NT2/D1 (cell line): ENCODE measurements at regions not wholly inside any gene's neighbourhood (a gene's known extent, or its start where the extent isn't known, plus 50 kb on each side); places are given as distances from the start of the nearest gene placed in this dataset.

Experiments
- DNase-seq: peaks from one replicate; pipeline ENCODE4 v3.0.0-alpha.2; 2011; ENCODE audit warnings: low read depth, low spot score
- H3K27me3 ChIP-seq: 2 replicates; pipeline ENCODE4 v1.6.0; 2011; ENCODE audit warnings: mild to moderate bottlenecking; ENCODE audit not compliant: insufficient read length, insufficient read depth
- H3K36me3 ChIP-seq: 2 replicates; pipeline ENCODE4 v1.6.1; 2011; ENCODE audit warnings: mild to moderate bottlenecking, low read length, mixed read lengths; ENCODE audit not compliant: insufficient read depth, insufficient read length
- H3K4me1 ChIP-seq: 2 replicates; pipeline ENCODE4 v1.5.1; 2011; ENCODE audit not compliant: insufficient read depth, insufficient read length
- H3K4me3 ChIP-seq: 2 replicates; pipeline ENCODE4 v1.5.1; 2011; ENCODE audit warnings: low read depth; ENCODE audit not compliant: insufficient read length
- H3K9ac ChIP-seq: 2 replicates; pipeline ENCODE4 v1.6.0; 2011; ENCODE audit warnings: low read depth; ENCODE audit not compliant: insufficient read length
- H3K9me3 ChIP-seq: 2 replicates; pipeline ENCODE4 v1.5.1; 2011; ENCODE audit warnings: mild to moderate bottlenecking, low read length; ENCODE audit not compliant: insufficient read depth
- SUZ12 ChIP-seq: IDR thresholded peaks from 2 replicates; pipeline ENCODE4 v1.6.1; 2011; ENCODE audit not compliant: insufficient read length, insufficient read depth; ENCODE audit errors: extremely low read depth
- YY1 ChIP-seq: IDR thresholded peaks from 2 replicates; pipeline ENCODE4 v1.6.1; 2011; ENCODE audit not compliant: insufficient read length, insufficient read depth
- ZNF274 ChIP-seq: IDR thresholded peaks from 2 replicates; pipeline ENCODE4 v1.6.1; 2011; ENCODE audit warnings: mild to moderate bottlenecking, low read depth, low read length

DNA sequence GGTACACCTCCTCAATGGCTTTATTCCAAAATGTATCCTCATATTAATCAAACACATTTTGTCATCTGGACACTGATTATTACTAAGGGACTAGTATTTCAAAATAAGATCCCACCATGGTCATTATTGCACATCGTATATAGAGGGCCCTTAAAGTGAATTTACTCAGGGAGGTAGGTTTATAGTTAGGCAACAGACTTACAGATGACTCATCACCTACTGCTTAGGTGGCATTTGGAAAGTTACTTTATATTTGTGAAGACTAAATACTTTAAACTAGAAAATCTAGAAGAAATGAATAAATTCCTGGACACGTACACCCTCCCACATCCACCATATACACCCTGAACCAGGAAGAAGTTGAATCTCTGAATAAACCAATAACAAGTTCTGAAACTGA, 353.0 kb downstream of the KCTD12 start:
- TF ChIP-seq SUZ12, result no peak
- no peak for TF ChIP-seq YY1
- no peak for TF ChIP-seq ZNF274
- Histone ChIP-seq H3K4me1 (no peaks in the 10 kb centered on the region), H3K9ac (no peak overlapping the region), H3K9me3 (0 out of 2 replicates have a peak, but pooled peaks cover 9% of the 10 kb centered on the region), H3K27me3 (no peaks in the 10 kb centered on the region), H3K4me3 (no peak overlapping the region), H3K36me3 (no peaks in the 10 kb centered on the region)
- DNase-seq, result no peak

DNA sequence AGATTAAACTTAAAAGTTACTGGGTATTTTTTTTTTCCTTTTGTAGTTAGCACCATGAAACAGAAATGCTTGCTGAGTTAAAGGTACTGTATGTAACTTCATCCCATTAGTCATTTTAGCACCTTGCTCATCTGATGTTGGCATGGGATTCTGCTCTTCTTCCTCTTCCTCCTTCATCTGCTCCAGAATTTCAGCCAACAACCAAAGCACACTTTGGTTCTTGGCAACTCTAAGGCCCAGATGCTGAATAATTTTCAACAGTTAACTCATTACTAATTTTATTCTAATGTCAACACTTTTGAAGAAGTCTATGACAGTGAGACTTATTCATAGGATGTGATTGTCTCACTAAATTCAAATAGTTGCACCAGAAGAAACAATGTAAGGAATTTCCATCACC, 359.2 kb downstream of the KCTD12 start:
- Histone ChIP-seq H3K4me3 (no peak overlapping the region), H3K4me1 (no peaks in the 10 kb centered on the region), H3K9ac (no peak overlapping the region), H3K27me3 (no peaks in the 10 kb centered on the region), H3K9me3 (no peaks in the 10 kb centered on the region), H3K36me3 (no peaks in the 10 kb centered on the region)
- DNase-seq, result no peak
- no peak for TF ChIP-seq YY1
- TF ChIP-seq SUZ12, result no peak
- TF ChIP-seq ZNF274, result no peak

DNA sequence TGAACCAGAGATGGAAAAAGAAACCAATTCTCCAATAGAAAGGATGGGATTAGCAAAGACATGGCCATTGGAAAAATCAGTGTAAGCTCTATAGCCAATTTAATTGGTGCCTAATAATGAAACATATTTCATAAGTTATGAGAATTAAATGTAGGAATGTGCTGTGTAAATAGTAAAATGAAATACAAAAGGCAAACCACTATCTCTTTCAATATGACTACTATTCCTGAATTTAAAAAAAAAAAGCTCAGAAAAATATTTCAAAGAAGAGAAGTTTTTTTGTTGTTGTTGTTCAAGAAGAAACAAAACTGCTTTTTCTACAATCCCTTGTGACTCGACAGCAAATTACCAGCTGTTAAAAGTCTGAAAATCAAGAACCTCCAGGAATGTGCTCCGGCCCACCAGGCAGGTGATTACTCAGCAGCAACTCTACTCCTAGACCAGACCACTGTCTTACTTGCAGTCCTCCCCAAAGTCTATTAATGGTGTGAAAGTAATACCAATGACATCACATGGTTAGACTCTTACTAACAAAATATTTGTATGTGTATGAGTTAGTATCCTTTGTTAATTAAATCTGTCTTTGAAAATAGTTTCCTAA, 362.4 kb downstream of the KCTD12 start:
- Histone ChIP-seq H3K27me3 (no peaks in the 10 kb centered on the region), H3K36me3 (no peaks in the 10 kb centered on the region), H3K9me3 (no peaks in the 10 kb centered on the region), H3K4me1 (no peaks in the 10 kb centered on the region), H3K4me3 (no peak overlapping the region), H3K9ac (no peak overlapping the region)
- TF ChIP-seq YY1 (no peak), ZNF274 (no peak), SUZ12 (no peak)
- DNase-seq, result no peak

DNA sequence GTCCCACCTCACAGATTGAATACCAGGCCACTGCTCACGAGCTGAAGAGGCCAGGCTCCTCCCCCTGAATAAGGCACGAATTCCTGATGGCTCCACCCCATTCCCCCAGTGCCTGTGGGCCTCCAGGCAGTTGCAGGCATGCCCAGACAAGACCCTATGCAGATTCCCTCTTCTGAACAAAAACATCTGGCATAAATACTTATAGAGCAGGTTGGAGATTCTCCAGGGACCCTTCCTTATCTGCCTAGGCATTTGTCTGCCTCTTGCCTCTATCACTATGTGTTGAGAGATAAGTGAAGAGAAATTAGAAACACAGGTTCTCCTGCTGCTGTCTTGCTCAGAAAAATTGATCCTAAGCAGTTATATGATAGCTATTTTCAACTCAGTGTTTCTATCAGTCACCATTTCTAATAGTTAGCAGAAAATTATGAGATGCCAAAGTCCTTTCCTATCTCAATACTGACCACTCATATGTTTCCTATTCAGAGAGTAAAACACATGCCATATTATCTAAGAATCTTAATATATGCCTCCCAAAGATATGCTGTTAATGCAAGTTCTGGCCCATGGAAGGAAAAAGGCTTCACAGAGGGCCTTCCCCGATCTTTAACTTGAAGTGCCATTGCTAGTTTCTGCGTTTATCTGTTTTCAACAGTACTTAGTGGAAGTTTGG, 364.0 kb downstream of the KCTD12 start:
- Histone ChIP-seq H3K9ac (no peak overlapping the region), H3K4me1 (no peaks in the 10 kb centered on the region), H3K27me3 (no peaks in the 10 kb centered on the region), H3K4me3 (no peak overlapping the region), H3K9me3 (no peaks in the 10 kb centered on the region), H3K36me3 (no peaks in the 10 kb centered on the region)
- no peak for TF ChIP-seq SUZ12
- TF ChIP-seq ZNF274, result no peak
- TF ChIP-seq YY1, result no peak
- DNase-seq, result peak; percentile 15

DNA sequence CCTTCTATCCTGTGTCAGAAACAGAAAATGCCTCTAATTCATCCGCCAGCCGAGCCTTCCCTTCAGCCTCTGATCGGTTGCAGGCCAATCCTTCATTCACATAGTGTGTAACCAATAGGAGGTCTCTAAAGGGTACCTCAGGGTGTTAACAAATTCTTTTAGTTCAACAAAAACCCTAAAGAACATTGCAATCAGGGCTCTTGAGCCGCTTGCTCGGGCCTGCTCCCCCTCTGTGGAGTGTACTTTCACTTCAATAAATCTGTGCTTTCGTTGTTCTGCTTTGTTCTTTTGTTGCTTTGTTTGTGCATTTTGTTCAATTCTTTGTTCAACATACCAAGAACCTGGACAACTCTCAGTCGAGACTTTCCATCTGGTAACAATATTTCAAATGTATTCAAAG, 366.5 kb downstream of the KCTD12 start:
- Histone ChIP-seq H3K9me3 (no peaks in the 10 kb centered on the region), H3K4me3 (no peak overlapping the region), H3K27me3 (no peaks in the 10 kb centered on the region), H3K36me3 (no peaks in the 10 kb centered on the region), H3K4me1 (no peaks in the 10 kb centered on the region), H3K9ac (no peak overlapping the region)
- no peak for DNase-seq
- no peak for TF ChIP-seq ZNF274
- TF ChIP-seq YY1, result no peak
- no peak for TF ChIP-seq SUZ12

DNA sequence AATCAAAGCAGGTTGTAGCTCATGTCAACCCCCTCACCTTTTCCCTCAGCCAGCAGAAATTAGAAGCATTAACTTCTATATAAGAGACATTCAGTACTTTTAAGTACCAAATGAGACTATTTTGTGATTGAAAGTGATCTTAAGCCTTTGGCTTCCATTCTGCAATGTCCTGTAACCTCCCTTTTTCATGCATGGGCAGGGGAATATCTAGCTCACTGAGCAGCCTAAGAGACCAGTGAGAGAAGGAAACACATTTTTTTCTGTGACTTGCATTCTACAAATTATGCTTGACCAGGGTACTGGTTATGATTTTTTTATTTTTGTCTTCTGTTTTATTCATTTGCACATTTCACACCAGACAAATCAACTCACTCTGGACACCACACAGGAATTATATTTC, 369.6 kb downstream of the KCTD12 start:
- H3K9me3 ChIP-seq, result no peaks in the 10 kb centered on the region
- H3K4me1 ChIP-seq, result no peaks in the 10 kb centered on the region
- no peak for DNase-seq

DNA sequence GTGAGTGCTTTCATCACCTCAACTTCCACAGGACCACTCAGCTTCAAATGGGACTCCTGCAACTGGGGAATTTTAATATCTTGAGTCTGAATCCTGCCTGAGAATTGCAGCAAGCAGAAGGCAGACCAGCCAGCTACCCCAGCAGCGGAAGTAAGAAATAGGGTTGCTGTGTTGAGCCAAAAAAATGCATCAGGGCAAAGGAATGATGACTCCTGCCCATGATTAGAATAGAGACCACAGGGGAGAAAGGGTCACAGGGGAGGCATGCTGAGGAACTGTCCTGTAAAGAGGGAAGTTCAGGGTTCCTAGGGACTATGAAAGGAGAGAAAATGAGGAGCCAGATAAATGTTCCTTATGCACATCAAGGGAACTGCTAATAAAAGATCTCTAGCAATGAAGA, 370.2 kb downstream of the KCTD12 start:
- Histone ChIP-seq H3K4me3 (no peak overlapping the region), H3K36me3 (no peaks in the 10 kb centered on the region), H3K9me3 (no peaks in the 10 kb centered on the region), H3K27me3 (no peaks in the 10 kb centered on the region), H3K9ac (no peak overlapping the region), H3K4me1 (no peaks in the 10 kb centered on the region)
- TF ChIP-seq SUZ12 (no peak), ZNF274 (no peak), YY1 (no peak)
- no peak for DNase-seq

More for the DNA sequence above, 369.6 kb downstream of the KCTD12 start:
- H3K36me3 ChIP-seq, result no peaks in the 10 kb centered on the region
- TF ChIP-seq ZNF274, result no peak
- TF ChIP-seq SUZ12, result no peak
- TF ChIP-seq YY1, result no peak
- no peak overlapping the region for H3K9ac ChIP-seq
- H3K4me3 ChIP-seq, result no peak overlapping the region
- H3K27me3 ChIP-seq, result no peaks in the 10 kb centered on the region
